NCI-H748 (cell line): ENCODE measurements at regions not wholly inside any gene's neighbourhood (a gene's known extent, or its start where the extent isn't known, plus 50 kb on each side); places are given as distances from the start of the nearest gene placed in this dataset.
"Not testable (repeated sequence)": the region's sequence is repeated elsewhere in the genome, so short reads cannot be mapped to it uniquely, and the experiment has no call there.

Source experiments
- DNase-seq: peaks from one replicate; lab custom pipeline; 2025; ENCODE audit not compliant: unreplicated experiment; lab: John Stamatoyannopoulos, UW

DNA sequence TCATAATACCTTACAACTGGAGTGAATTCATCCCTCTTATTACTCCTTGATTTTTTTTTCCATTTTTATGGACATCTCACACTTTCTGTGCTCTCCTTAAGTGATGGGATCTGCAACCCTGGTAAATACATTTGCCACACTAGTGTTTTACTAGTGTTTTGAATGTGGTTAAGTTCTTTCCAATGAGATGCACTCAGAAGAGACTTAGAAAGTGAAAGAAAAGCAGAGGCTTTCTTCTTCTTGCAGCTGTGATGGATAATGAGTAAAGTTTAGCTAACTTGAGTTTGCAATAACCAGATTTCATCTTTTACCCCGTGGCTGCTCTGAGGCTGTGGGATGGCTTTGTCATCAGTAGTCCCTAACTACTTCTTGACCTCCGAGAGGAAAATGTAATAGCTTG lies 1248.4 kb downstream of the NSUN3 start:
- DNase-seq = no peak

DNA sequence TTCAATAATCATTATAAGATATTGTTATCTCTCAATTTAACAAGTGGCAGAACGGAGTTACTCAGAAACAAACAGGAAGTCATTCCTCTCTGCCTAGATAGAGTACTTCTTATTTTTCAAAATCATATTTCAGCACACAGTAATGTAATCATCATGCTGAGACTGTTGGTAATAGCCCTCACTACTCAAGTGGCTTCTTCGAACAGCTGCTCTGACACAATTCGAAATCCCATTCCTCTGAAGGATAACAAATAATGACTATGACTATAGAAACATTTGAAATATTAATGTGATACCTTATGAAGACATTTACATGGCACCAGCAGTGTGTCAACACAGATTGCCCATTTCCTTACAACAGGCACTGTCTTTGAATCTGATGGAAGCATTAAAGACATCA lies 1249.8 kb downstream of the NSUN3 start:
- no peak for DNase-seq

DNA sequence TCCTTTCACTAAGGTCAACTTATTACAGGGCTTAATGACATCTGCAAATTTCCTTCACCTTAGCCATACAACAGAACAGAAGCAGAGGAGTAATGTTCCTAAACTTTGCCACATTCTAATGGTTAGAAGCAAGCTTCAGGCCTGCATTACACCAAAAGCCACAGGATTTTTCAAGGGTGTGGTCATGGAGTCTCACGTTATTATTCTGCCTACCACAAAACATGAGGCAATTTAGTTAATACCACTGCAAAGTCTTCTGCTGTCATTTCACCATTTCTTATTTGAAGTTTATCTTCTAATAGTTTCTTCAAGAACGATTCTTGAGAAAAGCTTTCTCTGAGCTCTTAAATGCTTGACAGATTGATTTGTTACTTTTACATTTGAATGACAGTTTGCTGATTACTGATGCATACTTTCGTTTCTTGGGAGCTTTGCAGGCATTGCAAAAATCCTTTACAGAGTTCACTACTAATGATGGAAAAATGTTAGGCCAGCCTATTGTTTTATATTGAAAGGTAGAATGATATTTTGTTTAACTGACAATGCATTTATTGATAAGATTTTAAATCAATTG lies 1257.1 kb downstream of the NSUN3 start:
- no peak for DNase-seq

DNA sequence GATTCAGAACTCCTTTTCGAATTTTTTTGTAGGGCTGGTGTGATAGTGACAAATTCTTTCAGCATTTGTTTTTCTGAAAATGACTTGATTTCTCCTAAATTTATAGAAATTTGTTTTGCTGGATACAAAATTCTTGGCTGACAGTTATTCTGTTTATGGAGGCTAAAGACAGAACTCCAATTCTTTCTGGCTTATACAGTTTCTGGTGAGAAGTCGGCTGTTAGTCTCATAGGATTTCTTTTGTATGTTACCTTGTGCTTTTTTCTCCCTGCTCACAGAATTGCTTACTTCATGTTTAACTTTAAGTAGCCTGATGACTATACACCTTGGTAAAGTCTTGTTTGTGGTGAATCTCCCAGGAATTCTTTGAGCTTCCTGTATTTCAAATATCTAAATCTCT lies 1264.6 kb downstream of the NSUN3 start:
- no peak for DNase-seq

DNA sequence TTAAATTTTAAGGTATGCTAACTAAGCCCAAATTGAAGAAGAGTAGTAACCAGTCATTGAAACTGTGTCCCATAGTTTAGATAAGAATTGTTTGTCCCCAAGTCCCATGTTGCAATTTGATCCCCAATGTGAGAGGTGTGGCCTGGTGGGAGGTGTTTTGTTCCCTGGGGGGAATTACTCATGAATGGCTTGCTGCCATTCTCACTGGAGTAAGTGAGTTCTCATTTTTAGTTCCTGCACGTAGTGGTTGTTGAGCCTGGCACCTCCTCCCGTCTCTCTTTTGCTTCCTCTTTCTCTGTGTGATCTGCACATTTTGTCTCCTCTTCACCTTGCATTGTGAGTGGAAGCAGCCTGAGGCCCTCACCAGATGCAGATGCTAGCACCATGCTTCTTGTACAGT lies 1271.0 kb downstream of the NSUN3 start:
- no peak for DNase-seq

DNA sequence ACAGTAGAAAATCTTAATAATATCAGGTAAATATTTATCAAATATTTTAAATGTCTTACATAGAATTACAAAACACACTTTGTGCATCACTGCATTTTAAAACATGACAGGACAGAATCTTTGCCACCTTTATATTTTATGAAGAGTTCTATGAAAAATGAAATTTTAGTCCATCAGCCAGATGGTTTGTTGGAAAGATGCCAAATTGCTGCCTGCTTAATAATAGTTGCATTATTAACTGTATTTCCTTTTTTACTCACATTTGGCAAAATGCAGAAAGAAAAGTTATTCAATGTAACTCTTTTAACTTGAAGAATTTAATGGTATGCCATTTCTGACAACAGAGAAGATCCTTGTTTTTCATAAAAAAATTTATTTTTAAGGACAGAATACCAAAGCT lies 1271.6 kb downstream of the NSUN3 start:
- DNase-seq = no peak

DNA sequence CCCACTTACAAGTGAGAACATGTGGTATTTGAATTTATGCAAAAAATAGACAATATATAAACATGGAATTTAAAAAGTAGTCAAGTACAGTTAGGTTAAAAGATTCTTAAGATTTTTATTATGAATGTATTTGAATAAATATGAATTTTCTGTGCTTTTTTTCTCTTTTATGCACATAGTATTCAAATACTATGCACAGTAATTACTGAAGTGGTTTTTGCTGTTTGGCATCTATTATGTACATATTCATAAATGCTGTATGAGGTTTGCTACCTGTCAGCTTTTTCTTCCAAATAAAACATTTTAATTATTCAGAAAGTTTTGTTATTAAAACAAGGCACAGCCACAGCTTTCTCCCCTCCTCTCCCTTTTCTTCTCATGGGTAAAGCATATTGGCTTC lies 1272.7 kb downstream of the NSUN3 start:
- DNase-seq = no peak

DNA sequence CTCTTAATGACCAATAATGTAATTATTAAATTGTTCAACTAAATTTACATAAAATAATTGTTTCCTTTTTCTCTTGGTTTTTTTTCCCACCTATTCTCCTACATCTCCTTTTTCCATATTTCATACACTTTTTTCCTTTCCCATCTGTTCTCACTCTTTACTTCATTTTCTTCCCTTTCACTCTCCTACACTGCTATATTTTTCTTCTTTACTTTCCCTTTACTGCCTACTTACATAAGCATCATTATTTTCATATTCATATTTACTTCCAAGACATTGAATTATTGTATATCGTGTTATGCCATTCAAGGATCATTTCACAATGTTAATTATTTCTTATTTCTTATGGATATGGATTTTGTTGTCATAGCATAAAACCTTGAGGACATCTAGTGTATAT lies 1275.6 kb downstream of the NSUN3 start:
- no peak for DNase-seq

DNA sequence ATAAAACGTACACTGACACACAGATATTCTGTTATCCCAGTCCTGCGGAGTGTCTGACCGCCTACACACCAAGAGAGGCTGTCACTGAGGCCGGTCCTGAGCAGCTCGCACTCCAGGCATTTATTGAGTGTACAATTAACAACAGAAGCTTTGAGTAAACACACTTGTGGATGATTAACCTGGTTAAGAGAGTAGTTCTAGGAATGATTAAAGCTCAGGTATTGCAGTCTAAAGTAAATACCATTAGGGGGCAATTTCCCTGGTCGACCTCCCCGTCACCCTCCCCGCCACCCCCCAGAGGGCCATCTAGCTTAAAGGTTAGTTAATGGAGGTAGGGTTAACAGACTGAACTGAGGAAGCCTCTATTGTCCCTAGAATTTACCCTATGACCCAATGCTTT lies 1278.5 kb downstream of the NSUN3 start:
- DNase-seq = peak; percentile 62

DNA sequence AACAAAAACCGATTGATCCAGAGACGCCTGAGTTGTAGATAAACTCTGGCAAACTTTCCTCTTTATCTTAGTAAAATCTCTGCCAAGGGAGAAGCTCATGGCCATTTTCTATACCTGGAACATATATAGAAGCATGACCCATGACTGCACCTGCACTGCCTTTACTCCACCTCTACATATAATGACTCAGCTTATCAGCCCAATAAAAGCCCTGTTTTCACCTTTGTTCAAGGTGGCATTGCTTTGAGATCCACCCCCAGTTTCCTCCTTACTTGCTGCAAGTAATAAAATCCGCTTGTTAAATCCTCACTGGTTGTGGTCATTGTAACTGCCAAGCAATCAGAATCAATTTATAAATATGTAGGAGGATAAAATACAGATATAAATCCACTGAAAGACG lies 1280.4 kb downstream of the NSUN3 start:
- DNase-seq = no peak

DNA sequence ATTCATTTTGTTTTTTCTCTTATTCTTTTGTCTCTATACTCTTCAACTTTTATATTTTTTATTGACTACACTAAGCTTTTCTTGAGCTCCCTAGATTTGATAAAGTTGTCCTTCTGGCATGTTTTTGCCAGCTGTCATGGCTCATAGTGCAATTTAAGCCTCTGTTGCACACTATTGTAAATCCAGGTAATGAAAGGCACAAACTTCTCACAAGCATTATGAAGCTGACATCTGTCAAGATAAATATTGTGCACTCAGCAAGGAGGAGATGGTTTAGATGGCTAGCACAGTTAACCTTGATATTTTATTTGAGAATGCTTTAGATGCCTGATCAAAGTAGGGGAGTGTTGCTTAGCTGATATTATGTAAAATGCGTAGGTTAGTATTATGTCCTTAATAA lies 1280.9 kb downstream of the NSUN3 start:
- no peak for DNase-seq

DNA sequence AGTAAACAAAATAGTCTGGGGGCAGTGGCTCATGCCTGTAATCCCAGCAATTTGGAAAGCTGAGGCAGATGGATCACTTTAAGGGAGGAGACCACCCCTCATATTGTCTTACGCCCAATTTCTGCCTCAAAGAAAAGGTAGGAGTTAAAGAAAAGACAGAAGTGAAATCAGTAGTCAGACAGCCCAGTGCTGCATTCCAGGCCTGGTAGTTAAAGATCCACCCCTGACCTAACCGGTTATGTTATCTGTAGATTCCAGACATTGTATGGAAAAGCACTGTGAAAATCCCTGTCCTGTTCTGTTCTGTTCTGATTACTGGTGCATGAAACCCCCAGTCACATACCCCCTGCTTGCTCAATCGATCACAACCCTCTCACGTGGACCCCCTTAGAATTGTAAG lies 1285.1 kb downstream of the NSUN3 start:
- DNase-seq = not testable (repeated sequence)

DNA sequence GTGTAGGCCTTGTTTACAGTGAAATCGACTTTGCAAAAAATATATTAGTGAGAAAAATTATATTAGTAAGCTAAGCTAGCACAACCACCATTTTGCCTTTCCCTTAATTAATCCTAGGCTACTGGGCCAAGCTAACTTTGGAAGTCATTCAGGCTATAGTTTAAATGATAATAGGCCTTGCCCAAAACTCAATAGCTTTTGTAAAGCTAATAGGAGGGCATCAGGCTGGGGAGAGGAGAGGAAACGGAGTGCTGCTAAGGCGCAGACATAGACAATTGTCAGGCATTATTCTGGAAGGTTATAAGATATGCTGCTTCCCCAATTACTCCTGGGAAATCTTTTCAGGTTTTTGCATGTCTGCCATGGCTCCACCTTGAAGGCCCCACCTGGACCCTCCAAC lies 1286.0 kb downstream of the NSUN3 start:
- DNase-seq = no peak

DNA sequence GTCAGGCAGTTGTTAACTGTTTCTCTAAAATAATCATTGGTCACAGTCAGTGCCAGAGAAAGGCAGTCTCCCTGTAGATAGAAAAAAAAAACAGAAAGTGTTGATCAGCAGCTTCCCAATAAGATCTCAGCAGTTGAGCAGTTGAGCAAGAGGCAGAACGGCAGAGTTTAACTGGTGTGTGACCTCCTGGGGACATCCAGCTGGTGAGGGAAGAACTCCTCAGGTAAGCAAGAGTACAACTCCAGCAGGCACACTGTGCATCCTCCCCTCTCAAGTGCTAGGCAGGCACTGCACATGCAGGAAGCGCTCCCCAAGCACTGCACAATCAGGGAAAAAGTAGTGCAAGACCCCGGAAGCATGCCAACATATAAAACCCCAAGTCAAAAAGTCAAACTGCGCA lies 1287.2 kb downstream of the NSUN3 start:
- DNase-seq = no peak

DNA sequence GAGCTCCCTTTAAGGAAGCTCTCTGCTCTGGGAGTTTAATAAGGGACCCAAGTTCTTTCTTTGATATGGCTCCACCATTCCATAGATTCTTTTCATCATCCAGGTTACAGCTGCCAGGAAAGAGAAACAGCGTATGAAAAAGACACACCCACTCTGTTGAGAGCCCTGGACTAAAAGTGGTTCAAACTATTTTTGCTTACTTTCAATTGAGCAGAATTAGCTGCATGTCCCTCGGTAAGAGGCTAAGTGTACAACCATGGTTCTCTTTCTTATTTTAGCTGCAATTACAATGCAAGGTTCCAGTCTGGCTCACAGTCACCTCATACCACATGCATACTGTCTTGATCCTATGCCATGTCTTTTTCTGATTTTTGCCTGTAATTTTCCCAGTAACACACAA lies 1288.3 kb downstream of the NSUN3 start:
- no peak for DNase-seq

DNA sequence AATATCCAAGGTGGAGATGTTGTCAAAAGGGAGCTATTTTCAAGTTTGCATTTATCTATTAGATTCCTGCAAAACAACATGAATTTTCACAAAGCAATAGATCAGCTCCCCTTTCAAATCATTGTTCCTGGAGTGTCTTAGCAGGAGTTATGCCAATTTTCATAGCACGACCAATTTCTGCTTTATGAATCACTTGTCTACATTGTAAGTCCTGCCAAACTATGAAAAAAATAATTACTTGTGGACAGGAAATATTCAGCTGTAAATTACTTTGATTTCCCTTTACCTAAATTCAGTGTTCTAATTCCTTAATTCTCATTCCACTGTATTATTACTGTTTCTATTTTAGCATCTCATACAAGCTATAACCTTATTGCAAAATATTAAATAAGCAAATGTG lies 1289.6 kb downstream of the NSUN3 start:
- no peak for DNase-seq

DNA sequence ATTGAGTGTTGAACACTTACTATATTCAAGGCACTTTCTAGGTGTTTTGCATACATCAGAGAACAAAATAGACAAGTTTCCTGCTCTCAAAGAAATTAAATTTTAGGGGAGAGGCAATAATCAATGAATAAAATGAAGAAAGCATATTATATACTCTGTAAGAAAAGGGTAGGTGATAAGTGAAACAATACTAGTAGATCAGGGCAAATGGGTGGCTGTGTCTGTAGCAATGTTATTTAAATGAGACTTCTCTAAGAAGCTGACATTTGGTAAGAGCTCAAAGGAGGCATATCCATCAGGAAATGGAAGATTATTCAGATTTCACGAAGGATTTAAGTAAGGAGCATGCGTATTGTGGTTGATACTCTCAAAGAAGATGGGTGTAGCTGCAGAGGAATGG lies 1291.6 kb downstream of the NSUN3 start:
- no peak for DNase-seq

DNA sequence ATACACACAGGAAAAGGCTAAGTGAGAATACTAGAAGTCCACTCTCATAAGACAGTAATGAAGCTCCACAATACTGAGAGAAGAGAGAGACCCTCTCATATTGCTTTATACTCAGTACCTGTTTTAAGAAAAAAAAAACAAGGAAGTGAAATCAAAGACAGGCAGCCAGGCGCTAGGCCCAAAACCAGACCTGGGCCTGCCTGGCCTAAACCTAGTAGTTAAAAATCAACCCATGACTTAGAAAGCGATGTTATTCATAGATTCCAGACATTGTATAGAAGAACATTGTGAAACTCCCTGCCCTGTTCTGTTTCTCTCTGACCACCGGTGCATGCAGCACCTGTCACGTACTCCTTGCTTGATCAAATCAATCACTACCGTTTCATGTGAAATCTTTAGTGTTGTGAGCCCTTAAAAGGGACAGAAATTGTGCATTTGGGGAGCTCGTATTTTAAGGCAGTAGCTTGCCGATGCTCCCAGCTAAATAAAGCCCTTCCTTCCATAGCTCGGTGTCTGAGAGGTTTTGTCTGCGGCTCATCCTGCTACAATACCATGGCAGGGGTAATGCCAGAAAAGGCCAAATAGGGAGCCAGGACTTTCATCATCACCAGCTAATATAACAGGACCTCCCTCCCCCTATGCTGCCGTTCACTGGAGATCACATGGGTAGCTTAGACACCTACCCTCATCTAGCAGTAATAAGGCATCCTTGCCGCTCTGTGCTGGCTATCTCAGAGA lies 1294.1 kb downstream of the NSUN3 start:
- no peak for DNase-seq

DNA sequence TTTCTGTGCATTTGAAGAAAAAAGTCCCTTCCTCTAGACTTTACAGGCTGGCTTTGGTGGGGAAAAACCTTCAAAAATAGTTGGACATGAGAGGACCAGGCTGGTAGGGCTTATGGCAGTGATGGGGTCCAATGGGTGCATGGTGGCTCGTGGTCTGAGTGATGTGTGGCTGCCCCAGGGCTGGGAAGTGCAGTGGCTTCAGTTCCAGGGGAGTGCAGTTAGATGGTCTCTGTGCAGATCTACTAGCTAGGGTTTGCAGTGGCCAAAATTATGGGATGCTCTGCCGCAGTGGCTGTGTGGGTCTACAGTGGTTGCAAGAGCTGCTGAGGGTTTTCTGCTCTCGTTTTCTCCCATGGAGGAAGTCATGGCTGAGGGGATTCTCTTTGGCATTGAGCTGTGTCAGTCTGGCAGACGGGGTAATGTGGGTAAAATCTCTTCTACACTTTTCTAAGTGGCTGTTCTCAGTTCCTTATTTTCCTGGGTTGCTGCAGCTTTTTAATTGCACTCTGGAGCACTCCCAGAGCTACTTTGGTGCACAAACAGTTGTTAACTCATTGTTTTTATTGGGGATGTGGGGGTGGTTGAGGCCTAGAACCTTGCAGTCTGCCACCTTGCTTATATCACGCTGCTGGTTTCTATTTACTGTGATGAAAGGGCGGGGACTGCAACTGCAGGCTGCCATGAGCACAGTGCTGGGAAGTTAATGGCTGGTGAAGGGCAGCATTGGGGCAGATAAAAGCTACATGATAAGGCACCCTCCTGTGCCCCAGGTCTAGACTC lies 1324.6 kb downstream of the NSUN3 start:
- DNase-seq = peak; percentile 0

DNA sequence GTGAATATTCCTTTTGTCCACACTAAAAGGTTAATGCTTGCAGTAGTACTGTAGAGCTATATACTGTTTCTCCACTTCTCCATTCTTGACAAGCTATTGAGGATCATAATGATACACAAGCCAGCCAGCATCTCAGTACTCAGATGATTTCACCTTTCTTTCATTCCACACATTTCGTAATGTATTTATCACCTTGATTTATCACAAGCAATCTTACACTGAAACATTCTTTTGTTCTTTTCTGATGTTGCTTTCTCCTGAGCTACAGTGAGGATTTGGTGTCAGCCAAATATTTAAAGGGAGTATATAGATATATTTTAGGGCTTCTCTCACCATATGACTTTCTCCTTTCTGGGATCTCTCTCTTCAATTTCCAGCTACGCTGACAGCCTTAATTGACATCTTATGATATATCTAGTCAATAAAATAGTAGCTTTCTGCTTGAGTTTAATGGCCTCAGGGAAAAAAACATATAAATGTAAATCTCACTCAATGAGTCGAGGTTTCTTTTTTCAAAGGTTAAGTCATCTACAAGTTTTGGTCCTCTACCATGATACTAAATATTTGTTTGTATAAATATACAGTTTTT lies 1327.0 kb downstream of the NSUN3 start:
- DNase-seq = no peak

DNA sequence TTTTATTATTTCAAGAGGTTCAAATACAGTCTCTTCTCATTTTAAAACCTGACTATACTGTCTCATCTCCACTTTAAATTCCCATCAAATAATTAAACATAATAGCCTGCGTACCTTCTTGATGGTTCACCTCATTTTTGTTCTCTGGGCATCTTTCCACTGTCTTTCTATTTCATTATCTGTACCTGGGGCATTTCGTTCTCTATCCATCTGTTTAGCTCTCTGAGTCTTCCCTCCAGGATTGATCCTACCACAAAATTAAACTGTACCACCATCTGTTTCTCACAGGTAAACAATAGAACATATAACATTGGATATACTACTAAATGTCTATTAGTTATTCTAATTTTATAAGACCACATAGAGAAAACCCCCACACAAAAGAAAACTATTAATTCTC lies 1331.4 kb downstream of the NSUN3 start:
- DNase-seq = no peak

DNA sequence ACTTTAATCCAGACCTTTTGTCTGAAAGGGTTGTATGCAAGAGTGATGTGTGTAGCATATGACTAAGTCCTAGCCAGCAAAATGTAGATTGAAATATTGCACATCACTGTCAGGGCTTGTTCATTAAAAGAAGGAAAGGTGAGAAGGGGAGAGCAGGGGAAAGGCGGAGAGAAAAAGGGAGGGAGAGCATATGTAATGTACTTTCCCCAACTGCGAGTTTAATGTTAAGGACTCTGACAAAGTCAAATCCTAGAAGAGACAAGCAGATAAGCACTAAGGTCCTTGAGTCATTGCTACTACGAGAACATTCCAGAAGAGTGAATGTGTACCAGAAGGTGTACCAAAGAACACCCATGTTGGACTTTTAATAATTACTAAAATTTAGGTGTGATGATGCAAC lies 1336.7 kb downstream of the NSUN3 start:
- DNase-seq = no peak
